ENCODE measurements at regions not wholly inside any gene's neighbourhood (a gene's known extent, or its start where the extent isn't known, plus 50 kb on each side); places are given as distances from the start of the nearest gene placed in this dataset.

- Histone ChIP-seq H3K9me3 (ENCODE audit: insufficient read depth, low read depth, low read length) (no peaks in the 10 kb centered on the region), H3K27me3 (ENCODE audit: insufficient read depth, low read length) (no peaks in the 10 kb centered on the region), H3K27ac (ENCODE audit: low read length) (no peak overlapping the region), H3K9ac (ENCODE audit: low read depth, low read length) (no peak overlapping the region), H3K36me3 (ENCODE audit: insufficient read depth, low read depth, low read length) (no peaks in the 10 kb centered on the region), H3K4me1 (ENCODE audit: insufficient read depth, low read length) (no peaks in the 10 kb centered on the region), H3K4me3 (ENCODE audit: low read length) (no peak overlapping the region)
Measured at GRCh38 chr9:111136180-111136579, 97.9 kb upstream of the LPAR1 start.

GRCh38 chr9:111131211-111131610 is 92.9 kb upstream of the LPAR1 start:
- H3K9me3 ChIP-seq (ENCODE audit: insufficient read depth, low read depth, low read length), result no peaks in the 10 kb centered on the region
- no peak overlapping the region for H3K4me3 ChIP-seq (ENCODE audit: low read length)
- no peaks in the 10 kb centered on the region for H3K36me3 ChIP-seq (ENCODE audit: insufficient read depth, low read depth, low read length)
- H3K4me1 ChIP-seq (ENCODE audit: insufficient read depth, low read length), result no peaks in the 10 kb centered on the region
- no peak overlapping the region for H3K27ac ChIP-seq (ENCODE audit: low read length)
- no peak overlapping the region for H3K9ac ChIP-seq (ENCODE audit: low read depth, low read length)
- no peaks in the 10 kb centered on the region for H3K27me3 ChIP-seq (ENCODE audit: insufficient read depth, low read length)

DNA sequence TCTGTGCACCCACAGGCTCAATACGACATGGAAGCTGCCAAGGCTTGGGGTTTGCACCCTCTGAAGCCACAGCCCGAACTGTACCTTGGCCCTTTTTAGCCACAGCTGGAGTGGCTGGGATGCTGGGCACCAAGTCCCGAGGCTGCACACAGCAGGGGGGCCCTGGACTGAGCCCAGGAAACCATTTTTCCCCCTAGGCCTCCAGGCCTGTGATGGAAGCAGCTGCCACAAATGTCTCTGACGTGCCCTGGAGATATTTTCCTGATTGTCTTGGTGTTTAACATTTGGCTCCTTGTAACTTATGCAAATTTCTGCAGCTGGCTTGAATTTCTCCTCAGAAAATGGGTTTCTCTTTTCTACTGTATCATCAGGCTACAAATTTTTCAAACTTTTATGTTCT is 82.3 kb upstream of the LPAR1 start:
- H3K9me3 ChIP-seq (ENCODE audit: insufficient read depth, low read depth, low read length), result peaks cover 20% of the 10 kb centered on the region
- no peak overlapping the region for H3K4me3 ChIP-seq (ENCODE audit: low read length)
- H3K27me3 ChIP-seq (ENCODE audit: insufficient read depth, low read length), result no peaks in the 10 kb centered on the region
- no peak overlapping the region for H3K9ac ChIP-seq (ENCODE audit: low read depth, low read length)
- no peak overlapping the region for H3K27ac ChIP-seq (ENCODE audit: low read length)
- H3K4me1 ChIP-seq (ENCODE audit: insufficient read depth, low read length), result no peaks in the 10 kb centered on the region
- no peaks in the 10 kb centered on the region for H3K36me3 ChIP-seq (ENCODE audit: insufficient read depth, low read depth, low read length)

GRCh38 chr9:111118256-111118948 is 80.1 kb upstream of the LPAR1 start:
- Histone ChIP-seq H3K9me3 (ENCODE audit: insufficient read depth, low read depth, low read length) (peaks cover 20% of the 10 kb centered on the region), H3K27me3 (ENCODE audit: insufficient read depth, low read length) (no peaks in the 10 kb centered on the region), H3K36me3 (ENCODE audit: insufficient read depth, low read depth, low read length) (no peaks in the 10 kb centered on the region), H3K4me3 (ENCODE audit: low read length) (no peak overlapping the region), H3K9ac (ENCODE audit: low read depth, low read length) (no peak overlapping the region), H3K27ac (ENCODE audit: low read length) (no peak overlapping the region), H3K4me1 (ENCODE audit: insufficient read depth, low read length) (no peaks in the 10 kb centered on the region)

GRCh38 chr9:111114486-111114885 is 76.2 kb upstream of the LPAR1 start:
- Histone ChIP-seq H3K9ac (ENCODE audit: low read depth, low read length) (no peak overlapping the region), H3K4me3 (ENCODE audit: low read length) (no peak overlapping the region), H3K27ac (ENCODE audit: low read length) (no peak overlapping the region), H3K9me3 (ENCODE audit: insufficient read depth, low read depth, low read length) (peaks cover 2% of the 10 kb centered on the region; the same call in 1 of the 2 replicates), H3K27me3 (ENCODE audit: insufficient read depth, low read length) (no peaks in the 10 kb centered on the region), H3K4me1 (ENCODE audit: insufficient read depth, low read length) (no peaks in the 10 kb centered on the region), H3K36me3 (ENCODE audit: insufficient read depth, low read depth, low read length) (no peaks in the 10 kb centered on the region)

DNA sequence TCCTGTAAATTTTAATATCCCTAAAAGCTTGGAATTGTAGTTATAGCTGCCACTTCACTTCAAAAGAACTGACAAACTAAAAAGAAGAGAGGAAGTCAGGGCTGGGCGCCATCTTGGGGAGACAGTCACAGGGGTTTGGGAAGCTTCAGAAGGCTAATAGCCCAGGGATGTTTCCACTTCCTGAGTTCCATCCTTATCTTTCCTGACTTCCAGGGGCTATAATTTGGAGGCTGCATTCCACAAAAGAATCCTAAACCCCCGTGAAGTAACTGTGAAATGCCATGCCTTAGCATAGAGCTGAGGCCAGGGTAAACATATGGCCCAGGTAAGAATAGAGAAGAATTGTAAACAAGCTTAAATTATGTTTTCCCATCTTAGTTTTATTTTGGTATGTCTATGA is 75.4 kb upstream of the LPAR1 start:
- H3K27me3 ChIP-seq (ENCODE audit: insufficient read depth, low read length), result no peaks in the 10 kb centered on the region
- no peak overlapping the region for H3K9ac ChIP-seq (ENCODE audit: low read depth, low read length)
- no peak overlapping the region for H3K27ac ChIP-seq (ENCODE audit: low read length)
- no peak overlapping the region for H3K4me3 ChIP-seq (ENCODE audit: low read length)
- H3K9me3 ChIP-seq (ENCODE audit: insufficient read depth, low read depth, low read length), result no peaks in the 10 kb centered on the region
- no peaks in the 10 kb centered on the region for H3K4me1 ChIP-seq (ENCODE audit: insufficient read depth, low read length)
- H3K36me3 ChIP-seq (ENCODE audit: insufficient read depth, low read depth, low read length), result no peaks in the 10 kb centered on the region

- H3K27me3 ChIP-seq (ENCODE audit: insufficient read depth, low read length), result peaks cover 11% of the 10 kb centered on the region; the same call in 1 of the 2 replicates
- no peak overlapping the region for H3K9ac ChIP-seq (ENCODE audit: low read depth, low read length)
- no peaks in the 10 kb centered on the region for H3K4me1 ChIP-seq (ENCODE audit: insufficient read depth, low read length)
- no peak overlapping the region for H3K4me3 ChIP-seq (ENCODE audit: low read length)
- no peaks in the 10 kb centered on the region for H3K9me3 ChIP-seq (ENCODE audit: insufficient read depth, low read depth, low read length)
- no peaks in the 10 kb centered on the region for H3K36me3 ChIP-seq (ENCODE audit: insufficient read depth, low read depth, low read length)
- no peak overlapping the region for H3K27ac ChIP-seq (ENCODE audit: low read length)
Measured at GRCh38 chr9:111110805-111111204, 72.5 kb upstream of the LPAR1 start.

DNA sequence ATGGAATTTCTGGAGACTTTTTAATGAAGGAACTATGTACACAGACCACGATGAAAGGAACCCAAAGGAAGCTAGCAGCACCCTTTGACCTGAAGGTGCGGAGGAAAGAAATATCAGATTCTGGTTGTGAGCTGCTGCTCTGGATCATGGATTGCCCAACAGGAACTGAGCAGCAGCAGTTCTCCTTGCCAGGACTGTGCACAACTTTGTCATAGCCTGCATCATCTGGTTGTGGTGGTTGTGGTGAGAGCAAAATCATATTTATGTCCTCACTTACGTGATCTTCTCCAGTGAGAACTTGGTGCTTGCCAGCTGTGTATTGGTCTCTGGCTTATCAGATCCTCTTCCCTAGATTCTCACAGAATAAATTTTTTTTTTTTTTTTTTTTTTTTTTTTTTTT is 70.7 kb upstream of the LPAR1 start:
- H3K9ac ChIP-seq (ENCODE audit: low read depth, low read length), result no peak overlapping the region
- H3K4me1 ChIP-seq (ENCODE audit: insufficient read depth, low read length), result no peaks in the 10 kb centered on the region
- peaks cover 11% of the 10 kb centered on the region; the same call in 1 of the 2 replicates for H3K27me3 ChIP-seq (ENCODE audit: insufficient read depth, low read length)
- H3K27ac ChIP-seq (ENCODE audit: low read length), result no peak overlapping the region
- no peaks in the 10 kb centered on the region for H3K9me3 ChIP-seq (ENCODE audit: insufficient read depth, low read depth, low read length)
- H3K4me3 ChIP-seq (ENCODE audit: low read length), result no peak overlapping the region
- no peaks in the 10 kb centered on the region for H3K36me3 ChIP-seq (ENCODE audit: insufficient read depth, low read depth, low read length)

- Histone ChIP-seq H3K9ac (ENCODE audit: low read depth, low read length) (no peak overlapping the region), H3K27me3 (ENCODE audit: insufficient read depth, low read length) (peaks cover 11% of the 10 kb centered on the region; the same call in 1 of the 2 replicates), H3K9me3 (ENCODE audit: insufficient read depth, low read depth, low read length) (no peaks in the 10 kb centered on the region), H3K4me3 (ENCODE audit: low read length) (no peak overlapping the region), H3K36me3 (ENCODE audit: insufficient read depth, low read depth, low read length) (no peaks in the 10 kb centered on the region), H3K4me1 (ENCODE audit: insufficient read depth, low read length) (no peaks in the 10 kb centered on the region), H3K27ac (ENCODE audit: low read length) (no peak overlapping the region)
Measured at GRCh38 chr9:111107141-111107540, 68.9 kb upstream of the LPAR1 start.

GRCh38 chr9:111106202-111106601 is 67.9 kb upstream of the LPAR1 start:
- Histone ChIP-seq H3K27me3 (ENCODE audit: insufficient read depth, low read length) (peaks cover 11% of the 10 kb centered on the region; the same call in 1 of the 2 replicates), H3K27ac (ENCODE audit: low read length) (no peak overlapping the region), H3K4me3 (ENCODE audit: low read length) (no peak overlapping the region), H3K9ac (ENCODE audit: low read depth, low read length) (no peak overlapping the region), H3K36me3 (ENCODE audit: insufficient read depth, low read depth, low read length) (no peaks in the 10 kb centered on the region), H3K4me1 (ENCODE audit: insufficient read depth, low read length) (no peaks in the 10 kb centered on the region), H3K9me3 (ENCODE audit: insufficient read depth, low read depth, low read length) (no peaks in the 10 kb centered on the region)

GRCh38 chr9:111102793-111103464 is 64.7 kb upstream of the LPAR1 start:
- peaks cover 13% of the 10 kb centered on the region for H3K4me1 ChIP-seq (ENCODE audit: insufficient read depth, low read length)
- H3K27me3 ChIP-seq (ENCODE audit: insufficient read depth, low read length), result peaks cover 11% of the 10 kb centered on the region; the same call in 1 of the 2 replicates
- H3K27ac ChIP-seq (ENCODE audit: low read length), result no peak overlapping the region
- no peaks in the 10 kb centered on the region for H3K36me3 ChIP-seq (ENCODE audit: insufficient read depth, low read depth, low read length)
- no peak overlapping the region for H3K9ac ChIP-seq (ENCODE audit: low read depth, low read length)
- H3K9me3 ChIP-seq (ENCODE audit: insufficient read depth, low read depth, low read length), result no peaks in the 10 kb centered on the region
- no peak overlapping the region for H3K4me3 ChIP-seq (ENCODE audit: low read length)
